Stimulated activated naive CD8-positive, alpha-beta T cell treated with anti-CD3 and anti-CD28 coated beads, Interleukin-15, Interleukin-2, amounts not matched to agents 100 ng/mL and 50 ng/mL, for 24 hours (primary cell): ENCODE measurements at regions not wholly inside any gene's neighbourhood (a gene's known extent, or its start where the extent isn't known, plus 50 kb on each side); places are given as distances from the start of the nearest gene placed in this dataset.

Experiments used
- H3K27ac Mint-ChIP-seq: one replicate; pipeline ENCODE4 v1.8.0; 2021; ENCODE audit warnings: mild to moderate bottlenecking, mixed read lengths
- H3K27me3 Mint-ChIP-seq: one replicate; pipeline ENCODE4 v1.8.0; 2021; ENCODE audit warnings: mixed read lengths
- H3K36me3 Mint-ChIP-seq: one replicate; pipeline ENCODE4 v1.8.0; 2021; ENCODE audit warnings: low read depth, mixed read lengths
- H3K4me1 Mint-ChIP-seq: one replicate; pipeline ENCODE4 v1.8.0; 2021; ENCODE audit warnings: low read depth, mixed read lengths
- H3K4me3 Mint-ChIP-seq: one replicate; pipeline ENCODE4 v1.8.0; 2021; ENCODE audit warnings: mild to moderate bottlenecking, mixed read lengths
- H3K9me3 Mint-ChIP-seq: one replicate; pipeline ENCODE4 v1.8.0; 2021; ENCODE audit warnings: mixed read lengths

- Mint-ChIP-seq H3K4me3 (no peak overlapping the region), H3K27ac (no peak overlapping the region), H3K4me1 (no peaks in the 10 kb centered on the region), H3K27me3 (peaks cover 6% of the 10 kb centered on the region), H3K36me3 (no peaks in the 10 kb centered on the region), H3K9me3 (peaks cover 5% of the 10 kb centered on the region)
Observed at GRCh38 chr3:72329354-72329753, 518.9 kb downstream of the SHQ1 start.

GRCh38 chr3:72328755-72329277 is 519.4 kb downstream of the SHQ1 start:
- Mint-ChIP-seq H3K27me3 (peaks cover 6% of the 10 kb centered on the region), H3K4me3 (no peak overlapping the region), H3K27ac (no peak overlapping the region), H3K9me3 (peaks cover 5% of the 10 kb centered on the region), H3K4me1 (no peaks in the 10 kb centered on the region), H3K36me3 (no peaks in the 10 kb centered on the region)

GRCh38 chr3:72327008-72327407 is 521.2 kb downstream of the SHQ1 start:
- no peak overlapping the region for H3K27ac Mint-ChIP-seq
- H3K36me3 Mint-ChIP-seq, result no peaks in the 10 kb centered on the region
- H3K4me1 Mint-ChIP-seq, result no peaks in the 10 kb centered on the region
- no peak overlapping the region for H3K4me3 Mint-ChIP-seq
- H3K9me3 Mint-ChIP-seq, result peaks cover 5% of the 10 kb centered on the region
- peaks cover under 1% of the 10 kb centered on the region for H3K27me3 Mint-ChIP-seq

- Mint-ChIP-seq H3K36me3 (no peaks in the 10 kb centered on the region), H3K27me3 (no peaks in the 10 kb centered on the region), H3K4me1 (no peaks in the 10 kb centered on the region), H3K27ac (no peak overlapping the region), H3K4me3 (no peak overlapping the region), H3K9me3 (peaks cover 5% of the 10 kb centered on the region)
Observed at GRCh38 chr3:72324253-72324811, 523.9 kb downstream of the SHQ1 start.

- Mint-ChIP-seq H3K36me3 (no peaks in the 10 kb centered on the region), H3K9me3 (peaks cover 5% of the 10 kb centered on the region), H3K27me3 (no peaks in the 10 kb centered on the region), H3K27ac (no peak overlapping the region), H3K4me3 (no peak overlapping the region), H3K4me1 (no peaks in the 10 kb centered on the region)
Observed at GRCh38 chr3:72323773-72324172, 524.5 kb downstream of the SHQ1 start.

- no peaks in the 10 kb centered on the region for H3K4me1 Mint-ChIP-seq
- H3K4me3 Mint-ChIP-seq, result no peak overlapping the region
- H3K27ac Mint-ChIP-seq, result no peak overlapping the region
- no peaks in the 10 kb centered on the region for H3K36me3 Mint-ChIP-seq
- H3K9me3 Mint-ChIP-seq, result peaks cover 5% of the 10 kb centered on the region
- H3K27me3 Mint-ChIP-seq, result no peaks in the 10 kb centered on the region
Observed at GRCh38 chr3:72322264-72322976, 525.8 kb downstream of the SHQ1 start.

GRCh38 chr3:72320955-72321303 is 527.3 kb downstream of the SHQ1 start:
- Mint-ChIP-seq H3K9me3 (no peaks in the 10 kb centered on the region), H3K36me3 (no peaks in the 10 kb centered on the region), H3K27ac (no peak overlapping the region), H3K4me1 (no peaks in the 10 kb centered on the region), H3K4me3 (no peak overlapping the region), H3K27me3 (no peaks in the 10 kb centered on the region)

GRCh38 chr3:72320095-72320954 is 527.9 kb downstream of the SHQ1 start:
- no peaks in the 10 kb centered on the region for H3K4me1 Mint-ChIP-seq
- H3K4me3 Mint-ChIP-seq, result no peak overlapping the region
- H3K36me3 Mint-ChIP-seq, result no peaks in the 10 kb centered on the region
- H3K27me3 Mint-ChIP-seq, result no peaks in the 10 kb centered on the region
- H3K9me3 Mint-ChIP-seq, result no peaks in the 10 kb centered on the region
- no peak overlapping the region for H3K27ac Mint-ChIP-seq

- no peak overlapping the region for H3K4me3 Mint-ChIP-seq
- no peaks in the 10 kb centered on the region for H3K27me3 Mint-ChIP-seq
- H3K9me3 Mint-ChIP-seq, result no peaks in the 10 kb centered on the region
- no peaks in the 10 kb centered on the region for H3K4me1 Mint-ChIP-seq
- H3K27ac Mint-ChIP-seq, result no peak overlapping the region
- H3K36me3 Mint-ChIP-seq, result no peaks in the 10 kb centered on the region
Observed at GRCh38 chr3:72319194-72320094, 528.8 kb downstream of the SHQ1 start.

- Mint-ChIP-seq H3K36me3 (no peaks in the 10 kb centered on the region), H3K4me3 (no peak overlapping the region), H3K27me3 (no peaks in the 10 kb centered on the region), H3K9me3 (no peaks in the 10 kb centered on the region), H3K27ac (no peak overlapping the region), H3K4me1 (no peaks in the 10 kb centered on the region)
Observed at GRCh38 chr3:72318504-72319193, 529.6 kb downstream of the SHQ1 start.

GRCh38 chr3:72317491-72317890 is 530.8 kb downstream of the SHQ1 start:
- H3K27me3 Mint-ChIP-seq, result no peaks in the 10 kb centered on the region
- H3K27ac Mint-ChIP-seq, result no peak overlapping the region
- no peaks in the 10 kb centered on the region for H3K36me3 Mint-ChIP-seq
- no peaks in the 10 kb centered on the region for H3K4me1 Mint-ChIP-seq
- H3K4me3 Mint-ChIP-seq, result no peak overlapping the region
- no peaks in the 10 kb centered on the region for H3K9me3 Mint-ChIP-seq

- Mint-ChIP-seq H3K27me3 (no peaks in the 10 kb centered on the region), H3K36me3 (no peaks in the 10 kb centered on the region), H3K27ac (no peak overlapping the region), H3K4me3 (no peak overlapping the region), H3K4me1 (peaks cover 6% of the 10 kb centered on the region), H3K9me3 (no peaks in the 10 kb centered on the region)
Observed at GRCh38 chr3:72316501-72317279, 531.6 kb downstream of the SHQ1 start.

- H3K27ac Mint-ChIP-seq, result no peak overlapping the region
- no peaks in the 10 kb centered on the region for H3K36me3 Mint-ChIP-seq
- no peak overlapping the region for H3K4me3 Mint-ChIP-seq
- H3K27me3 Mint-ChIP-seq, result no peaks in the 10 kb centered on the region
- H3K4me1 Mint-ChIP-seq, result peaks cover 30% of the 10 kb centered on the region
- no peaks in the 10 kb centered on the region for H3K9me3 Mint-ChIP-seq
Observed at GRCh38 chr3:72313308-72313707, 528.4 kb upstream of the PROK2 start.
